ENCODE measurements at regions not wholly inside any gene's neighbourhood (a gene's known extent, or its start where the extent isn't known, plus 50 kb on each side); places are given as distances from the start of the nearest gene placed in this dataset.

GRCh38 chr1:221949996-221950395 is 208.1 kb upstream of the DUSP10 start:
- 74% methylated on average over 3 of the region's 3 CpGs; no CpG with 5 or more reads in 1 of the 2 donors for WGBS, 2 donors (ENCODE audit: low coverage in 1 of 2)
- Histone ChIP-seq H3K27me3 (no peaks in the 10 kb centered on the region), H3K27ac (no peak overlapping the region), H3K4me1 (no peaks in the 10 kb centered on the region), H3K36me3 (no peaks in the 10 kb centered on the region), H3K9me3 (no peaks in the 10 kb centered on the region), H3K4me3 (no peak overlapping the region)
- intact Hi-C loops (cut with DNase I; ENCODE audit: low total_unique reads) (no loop called here), in situ Hi-C loops (cut with MboI; ENCODE audit: low pct_ligation_motif_present in 1 of 4, low pct_unique_long_range_greater_than_20kb in 1 of 4, low sequenced_read_pairs in 3 of 4) (no loop called here)
- DNase-seq = no peak
- no peak for TF ChIP-seq POLR2AphosphoS5 (IDR thresholded peaks at IDR 0.05)
- TF ChIP-seq POLR2A (IDR thresholded peaks at IDR 0.05) = no peak
- TF ChIP-seq EP300 (IDR thresholded peaks at IDR 0.05; ENCODE audit: low read depth) = no peak
- TF ChIP-seq CTCF (IDR thresholded peaks at IDR 0.05) = no peak

- intact Hi-C loops (cut with DNase I; ENCODE audit: low total_unique reads) (no loop called here), in situ Hi-C loops (cut with MboI; ENCODE audit: low pct_ligation_motif_present in 1 of 4, low pct_unique_long_range_greater_than_20kb in 1 of 4, low sequenced_read_pairs in 3 of 4) (no loop called here)
- Histone ChIP-seq H3K4me3 (no peak overlapping the region), H3K27ac (no peak overlapping the region), H3K9me3 (peaks cover 5% of the 10 kb centered on the region in 2 donors), H3K36me3 (no peaks in the 10 kb centered on the region), H3K4me1 (no peaks in the 10 kb centered on the region), H3K27me3 (no peaks in the 10 kb centered on the region)
- WGBS, 2 donors (ENCODE audit: low coverage in 1 of 2) = 76 to 84% methylated on average over 2 to 5 of the region's 5 CpGs
- TF ChIP-seq POLR2AphosphoS5 (IDR thresholded peaks at IDR 0.05) (no peak), POLR2A (IDR thresholded peaks at IDR 0.05) (no peak), CTCF (IDR thresholded peaks at IDR 0.05) (no peak), EP300 (IDR thresholded peaks at IDR 0.05; ENCODE audit: low read depth) (no peak)
- DNase-seq = no peak
Measured at GRCh38 chr1:221948459-221948858, 206.6 kb upstream of the DUSP10 start.

DNA sequence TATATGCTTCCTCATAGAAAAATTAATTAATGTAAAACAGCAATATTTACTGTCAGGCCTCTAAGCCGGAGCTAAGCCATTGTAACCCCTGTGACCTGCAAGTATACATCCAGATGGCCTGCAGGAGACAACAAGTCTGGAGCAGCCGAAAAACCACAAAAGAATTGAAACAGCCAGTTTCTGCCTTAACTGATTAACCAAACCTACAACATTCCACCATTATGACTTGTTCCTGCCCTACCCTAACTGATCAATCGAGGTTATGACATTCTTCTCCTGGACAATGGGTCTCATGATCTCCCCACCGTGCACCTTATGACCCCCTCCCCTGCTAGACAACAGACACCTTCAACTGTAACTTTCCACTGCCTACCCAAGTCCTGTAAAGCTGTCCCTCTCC is 205.8 kb upstream of the DUSP10 start:
- H3K4me3 ChIP-seq = no peak overlapping the region
- intact Hi-C loops (cut with DNase I; ENCODE audit: low total_unique reads) (no loop called here), in situ Hi-C loops (cut with MboI; ENCODE audit: low pct_ligation_motif_present in 1 of 4, low pct_unique_long_range_greater_than_20kb in 1 of 4, low sequenced_read_pairs in 3 of 4) (no loop called here)
- 67 to 72% methylated on average over 2 to 4 of the region's 4 CpGs for WGBS, 2 donors (ENCODE audit: low coverage in 1 of 2)
- H3K36me3 ChIP-seq = no peaks in the 10 kb centered on the region
- no peak overlapping the region for H3K27ac ChIP-seq
- TF ChIP-seq POLR2AphosphoS5 (IDR thresholded peaks at IDR 0.05) = no peak
- TF ChIP-seq POLR2A (IDR thresholded peaks at IDR 0.05) = no peak
- no peak for TF ChIP-seq EP300 (IDR thresholded peaks at IDR 0.05; ENCODE audit: low read depth)
- TF ChIP-seq CTCF (IDR thresholded peaks at IDR 0.05) = no peak
- H3K27me3 ChIP-seq = no peaks in the 10 kb centered on the region
- DNase-seq = no peak
- H3K4me1 ChIP-seq = no peaks in the 10 kb centered on the region
- peaks cover 5% of the 10 kb centered on the region in 2 donors for H3K9me3 ChIP-seq

- 84 to 92% methylated on average over 6 of the region's 6 CpGs for WGBS, 2 donors (ENCODE audit: low coverage in 1 of 2)
- intact Hi-C loops (cut with DNase I; ENCODE audit: low total_unique reads) = no loop called here
- H3K4me1 ChIP-seq = no peaks in the 10 kb centered on the region
- H3K36me3 ChIP-seq = no peaks in the 10 kb centered on the region
- peaks cover 5% of the 10 kb centered on the region in 2 donors for H3K9me3 ChIP-seq
- DNase-seq = no peak
- in situ Hi-C loops (cut with MboI; ENCODE audit: low pct_ligation_motif_present in 1 of 4, low pct_unique_long_range_greater_than_20kb in 1 of 4, low sequenced_read_pairs in 3 of 4) = no loop called here
- no peaks in the 10 kb centered on the region for H3K27me3 ChIP-seq
- H3K4me3 ChIP-seq = no peak overlapping the region
- no peak overlapping the region for H3K27ac ChIP-seq
- no peak for TF ChIP-seq POLR2AphosphoS5 (IDR thresholded peaks at IDR 0.05)
- no peak for TF ChIP-seq EP300 (IDR thresholded peaks at IDR 0.05; ENCODE audit: low read depth)
- no peak for TF ChIP-seq POLR2A (IDR thresholded peaks at IDR 0.05)
- no peak for TF ChIP-seq CTCF (IDR thresholded peaks at IDR 0.05)
Measured at GRCh38 chr1:221946768-221947167, 204.9 kb upstream of the DUSP10 start.
